GM13976 (cell line): ENCODE measurements at regions not wholly inside any gene's neighbourhood (a gene's known extent, or its start where the extent isn't known, plus 50 kb on each side); places are given as distances from the start of the nearest gene placed in this dataset.

Experiments used
- DNase-seq: peaks from one replicate; pipeline ENCODE4 v3.0.0; 2012; ENCODE audit warnings: low spot score
- CTCF ChIP-seq: IDR thresholded peaks from 2 replicates; pipeline ENCODE4 v1.5.1; 2012; ENCODE audit warnings: borderline replicate concordance, mild to moderate bottlenecking; ENCODE audit not compliant: insufficient read depth; ENCODE audit errors: extremely low read depth, missing control alignments, control extremely low read depth
- in situ Hi-C: fragments of 300-500 bp; cut with MboI; formaldehyde crosslinking; loops from one replicate; pipeline ENCODE4 v1.12.0; 2022; ENCODE audit warnings: low sequenced_read_pairs, mixed read lengths, inconsistent platforms; ENCODE audit not compliant: unreplicated experiment

GRCh38 chr3:106428565-106428994 lies 559.8 kb upstream of the CBLB start:
- no peak for TF ChIP-seq CTCF
- in situ Hi-C loops, result no loop called here
- no peak for DNase-seq

- no peak for TF ChIP-seq CTCF
- no peak for DNase-seq
- in situ Hi-C loops, result no loop called here
Measured at GRCh38 chr3:106431721-106432120, 562.9 kb upstream of the CBLB start.

GRCh38 chr3:106435899-106436453 lies 567.2 kb upstream of the CBLB start:
- in situ Hi-C loops, result no loop called here
- no peak for DNase-seq
- no peak for TF ChIP-seq CTCF

- TF ChIP-seq CTCF, result no peak
- no peak for DNase-seq
- in situ Hi-C loops, result no loop called here
Measured at GRCh38 chr3:106438887-106439286, 570.1 kb upstream of the CBLB start.

GRCh38 chr3:106440672-106441071 lies 571.9 kb upstream of the CBLB start:
- TF ChIP-seq CTCF, result no peak
- in situ Hi-C loops, result no loop called here
- DNase-seq, result no peak

- TF ChIP-seq CTCF, result no peak
- in situ Hi-C loops, result no loop called here
- DNase-seq, result no peak
Measured at GRCh38 chr3:106446271-106446670, 577.5 kb upstream of the CBLB start.
